ENCODE measurements at regions not wholly inside any gene's neighbourhood (a gene's known extent, or its start where the extent isn't known, plus 50 kb on each side); places are given as distances from the start of the nearest gene placed in this dataset.

DNA sequence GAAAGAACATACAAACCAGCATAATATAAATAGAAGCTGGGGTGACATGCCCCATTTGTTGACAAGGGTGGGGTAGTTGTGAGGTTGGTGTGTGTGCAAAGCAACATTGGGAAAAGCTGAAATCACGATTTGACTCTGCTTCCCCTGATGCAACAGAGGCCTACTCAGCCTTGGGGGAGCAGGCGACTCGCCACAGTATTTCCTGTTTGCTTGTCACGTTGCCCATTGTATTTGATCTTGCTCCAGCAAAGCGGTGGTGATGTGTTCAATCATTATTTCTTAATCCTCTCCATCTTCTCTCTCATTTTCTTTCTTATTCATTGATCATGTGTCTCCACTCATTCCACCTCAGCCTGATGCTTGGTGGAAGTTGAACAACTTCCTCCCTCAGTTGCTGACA is 165.8 kb upstream of the CITED2 start:
- TF ChIP-seq, protein P1, sequence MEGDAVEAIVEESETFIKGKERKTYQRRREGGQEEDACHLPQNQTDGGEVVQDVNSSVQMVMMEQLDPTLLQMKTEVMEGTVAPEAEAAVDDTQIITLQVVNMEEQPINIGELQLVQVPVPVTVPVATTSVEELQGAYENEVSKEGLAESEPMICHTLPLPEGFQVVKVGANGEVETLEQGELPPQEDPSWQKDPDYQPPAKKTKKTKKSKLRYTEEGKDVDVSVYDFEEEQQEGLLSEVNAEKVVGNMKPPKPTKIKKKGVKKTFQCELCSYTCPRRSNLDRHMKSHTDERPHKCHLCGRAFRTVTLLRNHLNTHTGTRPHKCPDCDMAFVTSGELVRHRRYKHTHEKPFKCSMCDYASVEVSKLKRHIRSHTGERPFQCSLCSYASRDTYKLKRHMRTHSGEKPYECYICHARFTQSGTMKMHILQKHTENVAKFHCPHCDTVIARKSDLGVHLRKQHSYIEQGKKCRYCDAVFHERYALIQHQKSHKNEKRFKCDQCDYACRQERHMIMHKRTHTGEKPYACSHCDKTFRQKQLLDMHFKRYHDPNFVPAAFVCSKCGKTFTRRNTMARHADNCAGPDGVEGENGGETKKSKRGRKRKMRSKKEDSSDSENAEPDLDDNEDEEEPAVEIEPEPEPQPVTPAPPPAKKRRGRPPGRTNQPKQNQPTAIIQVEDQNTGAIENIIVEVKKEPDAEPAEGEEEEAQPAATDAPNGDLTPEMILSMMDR (IDR thresholded peaks at IDR 0.05) = no peak
- no peak for TF ChIP-seq EZH2phosphoT487 (IDR thresholded peaks at IDR 0.05)
- no peak for TF ChIP-seq EZH2 (IDR thresholded peaks at IDR 0.05)
- Histone ChIP-seq H3K9ac (no peak overlapping the region), H3K4me2 (no peak overlapping the region), H3K27ac (no peak overlapping the region), H4K20me1 (ENCODE audit: low read depth) (no peaks in the 10 kb centered on the region), H3K27me3 (no peaks in the 10 kb centered on the region), H3K79me2 (ENCODE audit: low read depth) (no peaks in the 10 kb centered on the region), H3K4me1 (peaks cover 24% of the 10 kb centered on the region), H3K4me3 (no peak overlapping the region), H3F3A (ENCODE audit: low read depth) (no peaks in the 10 kb centered on the region), H3K9me3 (ENCODE audit: low read depth) (no peaks in the 10 kb centered on the region), H2AFZ (replicated peaks) (no peak overlapping the region), H3K36me3 (no peaks in the 10 kb centered on the region)
- Mint-ChIP-seq H3K4me3 (no peak overlapping the region), H3K4me1 (peaks cover 20% of the 10 kb centered on the region), H3K27me3 (ENCODE audit: insufficient read depth, low read depth) (peaks cover 5% of the 10 kb centered on the region), H3K27ac (no peak overlapping the region), H3K9me3 (no peaks in the 10 kb centered on the region), H3K36me3 (peaks cover 2% of the 10 kb centered on the region)
- DNase-seq (ENCODE audit: low spot score) = no peak

GRCh38 chr6:139539852-139540251 is 165.4 kb upstream of the CITED2 start:
- Mint-ChIP-seq H3K4me3 (no peak overlapping the region), H3K36me3 (peaks cover 2% of the 10 kb centered on the region), H3K27ac (no peak overlapping the region), H3K27me3 (ENCODE audit: insufficient read depth, low read depth) (peaks cover 5% of the 10 kb centered on the region), H3K4me1 (peaks cover 16% of the 10 kb centered on the region), H3K9me3 (no peaks in the 10 kb centered on the region)
- Histone ChIP-seq H4K20me1 (ENCODE audit: low read depth) (no peaks in the 10 kb centered on the region), H3K27me3 (no peaks in the 10 kb centered on the region), H3K4me2 (no peak overlapping the region), H3K9ac (no peak overlapping the region), H3K36me3 (no peaks in the 10 kb centered on the region), H2AFZ (replicated peaks) (no peak overlapping the region), H3F3A (ENCODE audit: low read depth) (no peaks in the 10 kb centered on the region), H3K9me3 (ENCODE audit: low read depth) (no peaks in the 10 kb centered on the region), H3K27ac (no peak overlapping the region), H3K4me3 (no peak overlapping the region), H3K4me1 (peaks cover 19% of the 10 kb centered on the region), H3K79me2 (ENCODE audit: low read depth) (no peaks in the 10 kb centered on the region)
- no peak for TF ChIP-seq EZH2phosphoT487 (IDR thresholded peaks at IDR 0.05)
- TF ChIP-seq EZH2 (IDR thresholded peaks at IDR 0.05) = no peak
- TF ChIP-seq, protein P1 (IDR thresholded peaks at IDR 0.05) = no peak
- no peak for DNase-seq (ENCODE audit: low spot score)

GRCh38 chr6:139538366-139538765 is 163.9 kb upstream of the CITED2 start:
- Histone ChIP-seq H3K27me3 (no peaks in the 10 kb centered on the region), H3K9ac (no peak overlapping the region), H3K79me2 (ENCODE audit: low read depth) (no peaks in the 10 kb centered on the region), H3K4me3 (no peak overlapping the region), H3K4me2 (no peak overlapping the region), H2AFZ (replicated peaks) (no peak overlapping the region), H3K9me3 (ENCODE audit: low read depth) (no peaks in the 10 kb centered on the region), H3K27ac (no peak overlapping the region), H3K36me3 (no peaks in the 10 kb centered on the region), H4K20me1 (ENCODE audit: low read depth) (no peaks in the 10 kb centered on the region), H3F3A (ENCODE audit: low read depth) (no peaks in the 10 kb centered on the region), H3K4me1 (peaks cover 19% of the 10 kb centered on the region)
- no peak overlapping the region for H3K27ac Mint-ChIP-seq
- H3K36me3 Mint-ChIP-seq = no peaks in the 10 kb centered on the region
- H3K9me3 Mint-ChIP-seq = no peaks in the 10 kb centered on the region
- H3K27me3 Mint-ChIP-seq (ENCODE audit: insufficient read depth, low read depth) = peaks cover 2% of the 10 kb centered on the region
- TF ChIP-seq EZH2phosphoT487 (IDR thresholded peaks at IDR 0.05) (no peak), EZH2 (IDR thresholded peaks at IDR 0.05) (no peak)
- TF ChIP-seq, protein P1 (IDR thresholded peaks at IDR 0.05) = no peak
- H3K4me3 Mint-ChIP-seq = no peak overlapping the region
- no peak for DNase-seq (ENCODE audit: low spot score)
- peaks cover 26% of the 10 kb centered on the region for H3K4me1 Mint-ChIP-seq
